ENCODE measurements at regions not wholly inside any gene's neighbourhood (a gene's known extent, or its start where the extent isn't known, plus 50 kb on each side); places are given as distances from the start of the nearest gene placed in this dataset.

- in situ Hi-C loops (cut with MboI; ENCODE audit: low sequenced_read_pairs), result no loop called here
These were observed 501.8 kb downstream of the CD83 start for GRCh38 chr6:14619419-14619781.

GRCh38 chr6:14620522-14620921, 502.9 kb downstream of the CD83 start:
- in situ Hi-C loops (cut with MboI; ENCODE audit: low sequenced_read_pairs), result no loop called here

GRCh38 chr6:14621518-14621917, 503.9 kb downstream of the CD83 start:
- in situ Hi-C loops (cut with MboI; ENCODE audit: low sequenced_read_pairs), result no loop called here

GRCh38 chr6:14622085-14622484, 504.5 kb downstream of the CD83 start:
- in situ Hi-C loops (cut with MboI; ENCODE audit: low sequenced_read_pairs), result no loop called here

- in situ Hi-C loops (cut with MboI; ENCODE audit: low sequenced_read_pairs), result no loop called here
These were observed 505.4 kb downstream of the CD83 start for GRCh38 chr6:14622909-14623505.

- in situ Hi-C loops (cut with MboI; ENCODE audit: low sequenced_read_pairs), result no loop called here
These were observed 507.8 kb downstream of the CD83 start for GRCh38 chr6:14625173-14625895.

GRCh38 chr6:14626556-14626955, 509.0 kb downstream of the CD83 start:
- in situ Hi-C loops (cut with MboI; ENCODE audit: low sequenced_read_pairs), result no loop called here

GRCh38 chr6:14630016-14630415, 512.4 kb downstream of the CD83 start:
- in situ Hi-C loops (cut with MboI; ENCODE audit: low sequenced_read_pairs), result no loop called here

GRCh38 chr6:14633479-14633878, 515.9 kb downstream of the CD83 start:
- in situ Hi-C loops (cut with MboI; ENCODE audit: low sequenced_read_pairs), result no loop called here

- in situ Hi-C loops (cut with MboI; ENCODE audit: low sequenced_read_pairs), result no loop called here
These were observed 516.5 kb downstream of the CD83 start for GRCh38 chr6:14634072-14634471.

GRCh38 chr6:14635195-14635594, 517.6 kb downstream of the CD83 start:
- in situ Hi-C loops (cut with MboI; ENCODE audit: low sequenced_read_pairs), result no loop called here

GRCh38 chr6:14635934-14636591, 518.5 kb downstream of the CD83 start:
- in situ Hi-C loops (cut with MboI; ENCODE audit: low sequenced_read_pairs), result no loop called here

- in situ Hi-C loops (cut with MboI; ENCODE audit: low sequenced_read_pairs), result no loop called here
These were observed 520.9 kb downstream of the CD83 start for GRCh38 chr6:14638435-14638905.

- in situ Hi-C loops (cut with MboI; ENCODE audit: low sequenced_read_pairs), result no loop called here
These were observed 521.6 kb downstream of the CD83 start for GRCh38 chr6:14638906-14639761.

- in situ Hi-C loops (cut with MboI; ENCODE audit: low sequenced_read_pairs), result no loop called here
These were observed 522.5 kb downstream of the CD83 start for GRCh38 chr6:14639983-14640599.

- in situ Hi-C loops (cut with MboI; ENCODE audit: low sequenced_read_pairs), result no loop called here
These were observed 523.1 kb downstream of the CD83 start for GRCh38 chr6:14640631-14641030.

GRCh38 chr6:14641423-14642135, 524.0 kb downstream of the CD83 start:
- in situ Hi-C loops (cut with MboI; ENCODE audit: low sequenced_read_pairs), result no loop called here

- in situ Hi-C loops (cut with MboI; ENCODE audit: low sequenced_read_pairs), result no loop called here
These were observed 524.5 kb downstream of the CD83 start for GRCh38 chr6:14642136-14642505.

- in situ Hi-C loops (cut with MboI; ENCODE audit: low sequenced_read_pairs), result no loop called here
These were observed 525.3 kb downstream of the CD83 start for GRCh38 chr6:14642842-14643241.

GRCh38 chr6:14644381-14644780, 526.8 kb downstream of the CD83 start:
- in situ Hi-C loops (cut with MboI; ENCODE audit: low sequenced_read_pairs), result no loop called here
